Epithelial cell of esophagus (primary cell): ENCODE measurements at regions not wholly inside any gene's neighbourhood (a gene's known extent, or its start where the extent isn't known, plus 50 kb on each side); places are given as distances from the start of the nearest gene placed in this dataset.
A peak's percentile ranks its signal among the peaks of the same experiment; 100 is the strongest.

Experiments
- DNase-seq: peaks from one replicate; pipeline ENCODE4 v3.0.0; 2010; ENCODE audit warnings: low read depth
- H3K4me3 ChIP-seq: 2 replicates; pipeline ENCODE4 v1.5.1; 2011; ENCODE audit warnings: mild to moderate bottlenecking, low read length, control low read depth
- TF ChIP-seq, protein P1 (sequence below): IDR thresholded peaks from 2 replicates; pipeline ENCODE4 v1.5.1; 2011; ENCODE audit warnings: low read depth, mild to moderate bottlenecking, low read length, control low read depth, inconsistent platforms; ENCODE audit not compliant: insufficient read depth; ENCODE audit errors: missing control alignments

DNA sequence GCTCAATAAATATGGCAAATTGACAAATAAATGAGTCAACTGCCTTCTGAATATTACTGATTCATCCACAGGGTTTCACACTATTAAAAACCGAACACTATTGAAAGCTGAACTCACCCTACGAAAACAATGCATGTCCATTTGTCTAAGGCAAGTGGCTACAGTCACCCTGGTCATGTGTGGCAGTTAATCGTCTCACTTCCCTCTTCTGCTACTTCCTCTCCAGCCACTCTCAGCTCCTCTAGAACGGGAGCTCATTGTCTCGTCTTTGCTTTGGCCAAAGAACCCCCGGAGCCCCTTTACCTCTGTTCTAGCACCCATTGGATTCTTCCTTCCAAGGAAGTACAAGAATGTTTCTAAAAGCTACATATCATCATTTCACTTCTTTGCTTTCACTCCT lies 74.4 kb upstream of the ZNF599 start:
- no peak for DNase-seq
- TF ChIP-seq, protein P1, sequence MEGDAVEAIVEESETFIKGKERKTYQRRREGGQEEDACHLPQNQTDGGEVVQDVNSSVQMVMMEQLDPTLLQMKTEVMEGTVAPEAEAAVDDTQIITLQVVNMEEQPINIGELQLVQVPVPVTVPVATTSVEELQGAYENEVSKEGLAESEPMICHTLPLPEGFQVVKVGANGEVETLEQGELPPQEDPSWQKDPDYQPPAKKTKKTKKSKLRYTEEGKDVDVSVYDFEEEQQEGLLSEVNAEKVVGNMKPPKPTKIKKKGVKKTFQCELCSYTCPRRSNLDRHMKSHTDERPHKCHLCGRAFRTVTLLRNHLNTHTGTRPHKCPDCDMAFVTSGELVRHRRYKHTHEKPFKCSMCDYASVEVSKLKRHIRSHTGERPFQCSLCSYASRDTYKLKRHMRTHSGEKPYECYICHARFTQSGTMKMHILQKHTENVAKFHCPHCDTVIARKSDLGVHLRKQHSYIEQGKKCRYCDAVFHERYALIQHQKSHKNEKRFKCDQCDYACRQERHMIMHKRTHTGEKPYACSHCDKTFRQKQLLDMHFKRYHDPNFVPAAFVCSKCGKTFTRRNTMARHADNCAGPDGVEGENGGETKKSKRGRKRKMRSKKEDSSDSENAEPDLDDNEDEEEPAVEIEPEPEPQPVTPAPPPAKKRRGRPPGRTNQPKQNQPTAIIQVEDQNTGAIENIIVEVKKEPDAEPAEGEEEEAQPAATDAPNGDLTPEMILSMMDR, result no peak
- H3K4me3 ChIP-seq, result no peak overlapping the region

DNA sequence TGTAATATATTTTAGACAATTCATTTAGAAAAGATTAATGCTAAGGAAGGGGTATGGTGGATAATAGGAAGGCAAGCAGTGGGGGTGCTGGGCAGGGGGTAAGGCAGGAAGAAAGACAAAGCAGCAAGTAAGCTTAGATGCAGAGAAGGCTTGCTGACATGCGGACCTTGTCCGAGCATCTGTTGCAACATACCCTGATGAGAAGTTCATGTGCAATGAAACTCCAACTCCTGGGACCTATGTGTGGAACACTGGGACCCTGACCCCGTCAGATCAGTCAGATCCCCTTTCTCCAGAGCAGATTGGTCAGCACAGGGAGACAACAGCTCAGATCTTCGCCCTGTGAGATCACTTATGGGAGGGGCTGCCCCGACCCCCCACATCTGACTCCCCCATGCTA lies 71.3 kb upstream of the ZNF599 start:
- TF ChIP-seq, protein P1, result no peak

GRCh38 chr19:34841780-34842179 lies 68.8 kb upstream of the ZNF599 start:
- TF ChIP-seq, protein P1, result no peak
- H3K4me3 ChIP-seq, result no peak overlapping the region
- no peak for DNase-seq

More for the DNA sequence above, 71.3 kb upstream of the ZNF599 start:
- DNase-seq, result no peak
- no peak overlapping the region for H3K4me3 ChIP-seq

GRCh38 chr19:34838753-34839431 lies 65.9 kb upstream of the ZNF599 start:
- DNase-seq, result peak; percentile 20
- TF ChIP-seq, protein P1, result peak; percentile 41
- H3K4me3 ChIP-seq, result no peak overlapping the region

DNA sequence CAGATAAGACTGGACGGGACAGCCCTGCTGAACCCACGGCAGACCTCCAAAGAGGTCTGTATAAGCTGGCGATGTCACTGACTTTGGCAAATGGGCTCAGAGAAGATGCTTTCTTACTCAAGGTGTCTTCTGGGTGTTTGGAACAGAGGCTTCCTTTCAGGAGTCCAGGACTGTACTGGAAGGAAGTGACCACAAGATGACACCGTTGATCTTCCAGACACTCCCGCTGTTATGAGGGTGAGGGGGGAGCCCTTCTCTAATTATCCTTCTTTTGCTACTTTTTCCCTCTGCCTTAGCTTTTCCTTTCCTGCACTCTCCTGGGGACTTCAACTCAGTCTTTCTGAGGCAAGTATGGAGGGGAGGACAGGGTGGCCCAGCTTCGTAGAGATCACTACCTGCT lies 65.2 kb upstream of the ZNF599 start:
- H3K4me3 ChIP-seq, result no peak overlapping the region
- peak; percentile 29 for DNase-seq
- TF ChIP-seq, protein P1, result peak; percentile 45

DNA sequence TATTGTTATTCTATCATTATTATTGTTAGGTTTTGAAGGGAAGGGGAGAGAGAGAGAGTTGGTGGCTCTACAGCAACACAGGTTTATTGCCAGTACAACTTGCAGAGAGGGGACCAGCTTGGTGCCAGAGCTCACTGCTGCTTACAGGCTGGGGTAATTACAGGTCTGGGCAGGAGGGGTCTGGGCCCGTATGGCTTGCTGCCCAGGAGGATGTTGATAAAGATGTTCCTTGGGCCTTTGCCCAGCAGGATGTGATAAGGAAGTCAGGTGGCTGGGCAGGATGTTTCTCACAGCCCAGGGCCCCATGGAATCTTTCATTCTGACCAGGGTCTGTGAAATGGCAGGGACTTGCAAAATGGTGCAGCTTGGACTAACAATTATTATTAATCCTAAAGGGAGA lies 64.2 kb upstream of the ZNF599 start:
- no peak overlapping the region for H3K4me3 ChIP-seq
- DNase-seq, result no peak
- TF ChIP-seq, protein P1, result no peak
